ENCODE measurements at regions not wholly inside any gene's neighbourhood (a gene's known extent, or its start where the extent isn't known, plus 50 kb on each side); places are given as distances from the start of the nearest gene placed in this dataset.
"Not testable (repeated sequence)": the region's sequence is repeated elsewhere in the genome, so short reads cannot be mapped to it uniquely, and the experiment has no call there.

GRCh38 chr18:59848002-59848401 is 51.8 kb upstream of the PMAIP1 start:
- no peak overlapping the region for H3K27ac ChIP-seq (ENCODE audit: low read depth, low read length, severe bottlenecking)
- H3K4me1 ChIP-seq (ENCODE audit: control insufficient read depth, insufficient read depth, low read length, poor library complexity, severe bottlenecking), result no peaks in the 10 kb centered on the region
- no peaks in the 10 kb centered on the region for H3K9me3 ChIP-seq (ENCODE audit: control insufficient read depth, low read length)
- WGBS, 2 experiments (ENCODE audit: insufficient coverage in 2 of 2), result 88 to 92% methylated on average over 2 to 3 of the region's 4 CpGs
- no peaks in the 10 kb centered on the region for H3K36me3 ChIP-seq (ENCODE audit: control insufficient read depth, insufficient read depth, low read length)
- H3K4me3 ChIP-seq (ENCODE audit: extremely low read depth, insufficient read depth, low read length, poor library complexity, severe bottlenecking), result no peak overlapping the region

GRCh38 chr18:59847491-59847846 is 52.3 kb upstream of the PMAIP1 start:
- not testable (repeated sequence) for H3K4me3 ChIP-seq (ENCODE audit: extremely low read depth, insufficient read depth, low read length, poor library complexity, severe bottlenecking); H3K9me3 ChIP-seq (ENCODE audit: control insufficient read depth, low read length); H3K27ac ChIP-seq (ENCODE audit: low read depth, low read length, severe bottlenecking); H3K36me3 ChIP-seq (ENCODE audit: control insufficient read depth, insufficient read depth, low read length); H3K4me1 ChIP-seq (ENCODE audit: control insufficient read depth, insufficient read depth, low read length, poor library complexity, severe bottlenecking)
- WGBS, 2 experiments (ENCODE audit: insufficient coverage in 2 of 2), result 79 to 94% methylated on average over 4 to 5 of the region's 5 CpGs

DNA sequence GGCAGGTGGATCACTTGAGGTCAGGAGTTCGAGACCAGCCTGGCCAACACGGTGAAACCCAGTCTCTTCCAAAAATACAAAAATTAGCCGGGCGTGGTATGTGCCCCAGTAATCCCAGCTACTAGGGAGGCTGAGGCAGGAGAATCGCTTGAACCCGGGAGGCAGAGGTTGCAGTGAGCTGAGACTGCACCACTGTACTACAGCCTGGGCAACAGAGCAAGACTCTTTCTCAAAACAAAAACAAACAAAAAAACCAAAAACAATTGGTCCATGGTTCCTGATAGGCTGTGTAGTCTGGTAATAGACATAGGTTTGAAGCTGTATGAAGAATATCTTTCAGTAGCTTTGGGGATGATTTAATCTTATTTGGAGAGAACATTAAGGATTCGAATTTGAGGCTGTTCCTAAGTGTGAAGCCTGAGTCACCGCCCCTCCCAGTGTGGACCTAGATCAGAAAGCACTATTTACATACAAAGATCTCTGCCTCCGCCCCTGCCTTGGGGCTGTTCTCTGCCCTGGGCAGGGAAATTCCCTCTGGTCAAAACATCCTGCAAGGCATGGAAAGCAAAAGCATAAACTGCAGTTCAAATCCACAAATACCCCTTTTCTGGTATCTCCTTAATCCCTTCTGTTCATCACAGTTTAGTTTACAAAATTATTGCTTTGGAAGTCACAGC is 52.8 kb upstream of the PMAIP1 start:
- Histone ChIP-seq H3K27ac (ENCODE audit: low read depth, low read length, severe bottlenecking) (no peak overlapping the region), H3K4me1 (ENCODE audit: control insufficient read depth, insufficient read depth, low read length, poor library complexity, severe bottlenecking) (no peaks in the 10 kb centered on the region), H3K36me3 (ENCODE audit: control insufficient read depth, insufficient read depth, low read length) (no peaks in the 10 kb centered on the region), H3K4me3 (ENCODE audit: extremely low read depth, insufficient read depth, low read length, poor library complexity, severe bottlenecking) (no peak overlapping the region), H3K9me3 (ENCODE audit: control insufficient read depth, low read length) (no peaks in the 10 kb centered on the region)
- WGBS, 2 experiments (ENCODE audit: insufficient coverage in 2 of 2), result 82 to 97% methylated on average over 6 to 8 of the region's 9 CpGs

- 83 to 86% methylated on average over 1 to 2 of the region's 4 CpGs for WGBS, 2 experiments (ENCODE audit: insufficient coverage in 2 of 2)
- no peak overlapping the region for H3K27ac ChIP-seq (ENCODE audit: low read depth, low read length, severe bottlenecking)
- no peaks in the 10 kb centered on the region for H3K9me3 ChIP-seq (ENCODE audit: control insufficient read depth, low read length)
- H3K4me1 ChIP-seq (ENCODE audit: control insufficient read depth, insufficient read depth, low read length, poor library complexity, severe bottlenecking), result no peaks in the 10 kb centered on the region
- no peaks in the 10 kb centered on the region for H3K36me3 ChIP-seq (ENCODE audit: control insufficient read depth, insufficient read depth, low read length)
- H3K4me3 ChIP-seq (ENCODE audit: extremely low read depth, insufficient read depth, low read length, poor library complexity, severe bottlenecking), result no peak overlapping the region
Measured at GRCh38 chr18:59842947-59843346, 56.8 kb upstream of the PMAIP1 start.

DNA sequence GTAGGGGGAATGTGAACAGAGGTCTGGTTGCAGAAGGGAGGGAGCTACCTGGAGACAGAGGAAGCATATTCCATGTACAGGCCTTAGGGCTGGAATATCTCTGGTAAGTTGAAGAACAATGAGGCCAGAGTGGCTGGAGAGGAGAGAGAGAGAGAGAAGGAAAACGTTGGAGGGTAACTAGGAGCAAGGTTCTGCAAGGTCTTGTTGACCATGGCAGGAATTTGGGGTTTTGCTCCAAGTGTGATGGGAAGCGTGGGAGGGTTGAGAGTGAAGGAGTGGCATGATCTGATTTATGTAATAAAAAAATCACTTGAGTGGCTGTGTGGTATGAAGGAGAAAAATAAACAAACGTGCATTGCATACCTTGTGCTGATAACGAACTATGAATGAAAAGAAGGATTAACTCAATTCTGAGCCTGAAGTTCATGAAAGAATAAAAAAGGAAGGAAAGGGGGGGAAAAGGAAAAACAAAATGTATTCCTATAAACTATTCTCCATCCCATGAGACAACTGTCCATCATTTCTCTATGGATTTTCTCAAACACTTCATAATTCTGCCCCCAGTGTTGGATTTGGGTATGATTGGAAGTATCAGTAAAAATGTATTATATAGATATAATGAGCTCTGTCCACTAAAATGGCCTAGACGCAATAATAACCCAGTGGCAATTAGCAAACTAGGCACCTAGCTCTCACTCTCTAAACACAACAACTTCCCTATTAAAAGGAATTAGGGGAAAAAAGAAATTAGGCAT is 59.7 kb upstream of the PMAIP1 start:
- Histone ChIP-seq H3K4me3 (ENCODE audit: extremely low read depth, insufficient read depth, low read length, poor library complexity, severe bottlenecking) (no peak overlapping the region), H3K27ac (ENCODE audit: low read depth, low read length, severe bottlenecking) (no peak overlapping the region)

GRCh38 chr18:59839246-59839645 is 60.5 kb upstream of the PMAIP1 start:
- 79 to 100% methylated on average over 1 to 2 of the region's 2 CpGs for WGBS, 2 experiments (ENCODE audit: insufficient coverage in 2 of 2)
- H3K9me3 ChIP-seq (ENCODE audit: control insufficient read depth, low read length), result no peaks in the 10 kb centered on the region
- H3K4me3 ChIP-seq (ENCODE audit: extremely low read depth, insufficient read depth, low read length, poor library complexity, severe bottlenecking), result no peak overlapping the region

More for the DNA sequence above, 59.7 kb upstream of the PMAIP1 start:
- Histone ChIP-seq H3K4me1 (ENCODE audit: control insufficient read depth, insufficient read depth, low read length, poor library complexity, severe bottlenecking) (no peaks in the 10 kb centered on the region), H3K9me3 (ENCODE audit: control insufficient read depth, low read length) (no peaks in the 10 kb centered on the region), H3K36me3 (ENCODE audit: control insufficient read depth, insufficient read depth, low read length) (no peaks in the 10 kb centered on the region)
- 64 to 91% methylated on average over 3 to 4 of the region's 5 CpGs for WGBS, 2 experiments (ENCODE audit: insufficient coverage in 2 of 2)

DNA sequence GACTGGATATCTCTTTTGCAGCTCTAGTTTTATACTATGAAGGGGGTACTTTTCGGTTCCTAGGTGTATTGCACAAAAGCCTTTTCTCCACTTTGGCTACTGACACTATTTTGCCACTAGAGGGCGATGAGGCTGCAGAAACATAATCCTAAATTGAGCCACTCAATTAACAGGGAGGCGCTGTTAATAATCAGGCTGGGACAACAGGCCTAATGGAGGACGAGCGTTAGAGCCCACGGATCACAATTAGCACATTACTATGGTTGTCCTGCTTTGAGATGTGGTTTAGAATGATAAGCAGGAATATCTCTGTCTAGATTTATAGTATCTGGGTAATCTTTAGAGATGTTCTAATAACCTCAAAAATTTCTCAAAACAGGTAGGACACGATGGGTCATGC is 62.2 kb upstream of the PMAIP1 start:
- Histone ChIP-seq H3K27ac (ENCODE audit: low read depth, low read length, severe bottlenecking) (no peak overlapping the region), H3K4me3 (ENCODE audit: extremely low read depth, insufficient read depth, low read length, poor library complexity, severe bottlenecking) (no peak overlapping the region), H3K36me3 (ENCODE audit: control insufficient read depth, insufficient read depth, low read length) (no peaks in the 10 kb centered on the region), H3K9me3 (ENCODE audit: control insufficient read depth, low read length) (no peaks in the 10 kb centered on the region), H3K4me1 (ENCODE audit: control insufficient read depth, insufficient read depth, low read length, poor library complexity, severe bottlenecking) (no peaks in the 10 kb centered on the region)
- 19 to 20% methylated on average over 4 to 5 of the region's 7 CpGs for WGBS, 2 experiments (ENCODE audit: insufficient coverage in 2 of 2)

More at GRCh38 chr18:59839246-59839645, 60.5 kb upstream of the PMAIP1 start:
- Histone ChIP-seq H3K4me1 (ENCODE audit: control insufficient read depth, insufficient read depth, low read length, poor library complexity, severe bottlenecking) (no peaks in the 10 kb centered on the region), H3K36me3 (ENCODE audit: control insufficient read depth, insufficient read depth, low read length) (no peaks in the 10 kb centered on the region), H3K27ac (ENCODE audit: low read depth, low read length, severe bottlenecking) (no peak overlapping the region)

DNA sequence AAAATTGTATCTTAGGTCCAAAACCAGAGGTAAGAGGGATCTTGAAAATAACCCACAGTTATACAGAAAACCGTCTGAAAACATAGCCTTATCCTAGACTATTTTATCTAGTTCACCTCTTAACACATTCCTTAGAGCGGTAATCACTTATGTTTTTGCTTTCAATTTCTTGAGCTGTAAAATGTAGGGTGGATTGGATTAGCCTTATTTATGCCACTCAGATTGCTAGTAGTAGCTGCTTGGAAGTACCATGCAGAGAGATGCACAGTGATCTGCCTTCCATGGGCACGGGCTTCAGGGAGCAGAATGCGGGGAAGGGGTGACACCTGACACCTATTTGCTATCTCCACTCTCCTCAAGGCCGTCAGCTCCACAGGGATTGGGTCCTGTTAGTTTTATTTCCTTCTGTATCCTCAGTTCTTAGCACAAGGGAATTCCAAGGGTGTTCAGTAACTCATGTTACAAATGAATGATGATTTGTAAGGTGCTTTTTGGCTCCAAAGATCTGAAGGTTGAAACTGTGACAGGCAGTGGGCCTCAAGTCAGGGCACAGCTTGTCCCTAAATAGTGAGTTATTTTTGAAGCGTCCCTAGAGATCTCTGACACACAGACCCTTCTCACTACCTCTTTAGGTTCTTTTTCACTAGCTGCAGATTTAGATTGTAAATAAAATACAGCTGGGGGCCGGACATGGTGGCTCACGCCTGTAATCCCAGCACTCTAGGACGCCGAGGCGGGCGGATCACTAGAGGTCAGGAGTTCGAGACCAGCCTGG is 64.0 kb upstream of the PMAIP1 start:
- Histone ChIP-seq H3K4me3 (ENCODE audit: extremely low read depth, insufficient read depth, low read length, poor library complexity, severe bottlenecking) (no peak overlapping the region), H3K9me3 (ENCODE audit: control insufficient read depth, low read length) (no peaks in the 10 kb centered on the region), H3K36me3 (ENCODE audit: control insufficient read depth, insufficient read depth, low read length) (no peaks in the 10 kb centered on the region), H3K27ac (ENCODE audit: low read depth, low read length, severe bottlenecking) (no peak overlapping the region), H3K4me1 (ENCODE audit: control insufficient read depth, insufficient read depth, low read length, poor library complexity, severe bottlenecking) (no peaks in the 10 kb centered on the region)
- 65 to 75% methylated on average over 7 to 9 of the region's 13 CpGs for WGBS, 2 experiments (ENCODE audit: insufficient coverage in 2 of 2)

DNA sequence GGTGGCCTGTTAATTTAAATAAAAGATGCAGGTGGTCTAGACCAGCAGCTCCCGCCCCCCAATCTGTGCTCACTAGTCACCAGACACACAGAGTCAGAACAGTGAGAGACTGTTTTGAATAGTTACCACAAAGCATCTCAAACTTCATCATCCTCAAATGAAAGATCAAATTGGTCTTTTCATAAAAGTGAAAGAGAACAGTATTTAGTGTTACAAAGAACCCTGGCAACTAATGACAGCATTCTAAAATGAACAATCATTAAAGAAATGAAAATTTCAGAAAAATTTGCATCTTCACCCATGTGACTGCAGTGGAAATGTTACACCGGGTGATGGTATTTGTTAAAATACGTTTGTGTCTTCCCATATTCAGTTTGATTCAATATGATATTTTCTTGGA is 65.5 kb upstream of the PMAIP1 start:
- no CpG with 5 or more reads among the region's 3 CpGs for WGBS, 2 experiments (ENCODE audit: insufficient coverage in 2 of 2)
- no peaks in the 10 kb centered on the region for H3K9me3 ChIP-seq (ENCODE audit: control insufficient read depth, low read length)
- no peaks in the 10 kb centered on the region for H3K4me1 ChIP-seq (ENCODE audit: control insufficient read depth, insufficient read depth, low read length, poor library complexity, severe bottlenecking)

DNA sequence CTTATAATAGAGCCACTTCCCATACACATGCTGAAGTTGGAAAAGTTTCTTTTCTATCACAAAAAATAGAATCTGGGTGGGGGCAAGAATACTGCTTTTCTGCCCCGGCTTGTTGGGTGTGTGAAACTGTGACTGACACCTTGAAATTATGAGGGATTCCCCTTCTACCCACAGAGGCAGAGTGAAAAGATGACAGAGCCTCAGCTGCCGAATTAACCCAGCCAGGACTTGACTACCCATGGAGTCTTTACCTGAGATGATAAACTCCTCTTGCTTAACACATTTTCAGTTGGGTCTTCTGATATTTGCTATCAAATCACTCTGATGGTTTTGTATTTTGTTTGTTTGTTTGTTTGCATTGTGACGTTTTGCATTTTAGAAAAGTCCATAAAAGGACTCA is 66.0 kb upstream of the PMAIP1 start:
- no peak overlapping the region for H3K27ac ChIP-seq (ENCODE audit: low read depth, low read length, severe bottlenecking)
- no peaks in the 10 kb centered on the region for H3K36me3 ChIP-seq (ENCODE audit: control insufficient read depth, insufficient read depth, low read length)
- 33 to 67% methylated on average over 1 of the region's 3 CpGs for WGBS, 2 experiments (ENCODE audit: insufficient coverage in 2 of 2)
- H3K4me3 ChIP-seq (ENCODE audit: extremely low read depth, insufficient read depth, low read length, poor library complexity, severe bottlenecking), result no peak overlapping the region
- H3K9me3 ChIP-seq (ENCODE audit: control insufficient read depth, low read length), result no peaks in the 10 kb centered on the region
- no peaks in the 10 kb centered on the region for H3K4me1 ChIP-seq (ENCODE audit: control insufficient read depth, insufficient read depth, low read length, poor library complexity, severe bottlenecking)

More for the DNA sequence above, 65.5 kb upstream of the PMAIP1 start:
- no peak overlapping the region for H3K4me3 ChIP-seq (ENCODE audit: extremely low read depth, insufficient read depth, low read length, poor library complexity, severe bottlenecking)
- no peak overlapping the region for H3K27ac ChIP-seq (ENCODE audit: low read depth, low read length, severe bottlenecking)
- no peaks in the 10 kb centered on the region for H3K36me3 ChIP-seq (ENCODE audit: control insufficient read depth, insufficient read depth, low read length)
